Skeletal muscle cell (primary cell): ENCODE measurements at regions not wholly inside any gene's neighbourhood (a gene's known extent, or its start where the extent isn't known, plus 50 kb on each side); places are given as distances from the start of the nearest gene placed in this dataset.
"Not testable (repeated sequence)": the region's sequence is repeated elsewhere in the genome, so short reads cannot be mapped to it uniquely, and the experiment has no call there.

Experiments used
- DNase-seq: peaks from one replicate; pipeline ENCODE4 v3.0.0-alpha.2; 2010; ENCODE audit warnings: low read depth
- H3K4me3 ChIP-seq: 2 replicates; pipeline ENCODE4 v1.5.1; 2011; ENCODE audit warnings: low read depth, mild to moderate bottlenecking, control low read depth, low read length, moderate library complexity

- no peak overlapping the region for H3K4me3 ChIP-seq
- DNase-seq: no peak
These were observed 463.2 kb upstream of the PIK3R1 start for GRCh38 chr5:67752357-67752708.

DNA sequence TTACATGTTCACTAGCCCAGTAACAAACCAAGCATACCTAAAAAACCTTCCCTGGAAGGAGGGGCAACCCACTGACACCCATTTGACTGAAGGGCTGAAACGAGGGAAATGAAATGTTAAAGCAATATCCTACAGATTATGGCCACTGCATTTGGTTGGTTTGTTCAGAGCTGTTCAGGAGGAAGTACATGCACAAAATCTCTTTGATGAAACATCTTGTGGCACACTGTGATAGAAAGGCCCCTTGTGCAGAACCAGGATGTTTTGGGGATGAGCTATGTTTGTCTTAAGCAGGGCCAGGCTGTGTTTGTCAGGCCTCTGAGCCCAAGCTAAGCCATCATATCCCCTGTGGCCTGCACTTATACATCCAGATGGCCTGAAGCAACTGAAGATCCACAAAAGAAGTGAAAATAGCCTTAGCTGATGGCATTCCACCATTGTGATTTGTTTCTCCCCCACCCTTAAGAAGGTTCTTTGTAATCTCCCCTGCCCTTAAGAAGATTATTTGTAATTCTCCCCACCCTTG, 467.3 kb upstream of the PIK3R1 start:
- no peak for DNase-seq

DNA sequence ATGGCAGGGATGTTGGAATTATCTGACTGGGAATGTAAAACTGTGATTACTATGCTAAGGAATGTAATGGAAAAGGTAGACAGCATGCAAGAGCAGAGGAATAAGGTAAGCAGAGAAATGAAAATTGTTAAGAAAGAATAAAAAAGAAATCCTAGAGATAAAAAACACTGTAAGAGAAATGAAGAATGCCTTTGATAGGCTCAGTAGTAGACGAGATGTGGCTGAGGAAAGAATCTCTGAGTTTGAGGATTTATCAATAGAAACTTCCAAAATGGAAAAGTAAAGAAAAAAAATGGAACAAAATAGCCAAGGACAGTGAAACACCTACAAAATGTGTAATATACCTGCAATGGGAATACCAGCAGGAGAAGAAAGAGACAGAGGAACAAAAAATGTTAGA, 468.5 kb upstream of the PIK3R1 start:
- no peak for DNase-seq
- H3K4me3 ChIP-seq: no peak overlapping the region

More for the DNA sequence above, 467.3 kb upstream of the PIK3R1 start:
- no peak overlapping the region for H3K4me3 ChIP-seq

DNA sequence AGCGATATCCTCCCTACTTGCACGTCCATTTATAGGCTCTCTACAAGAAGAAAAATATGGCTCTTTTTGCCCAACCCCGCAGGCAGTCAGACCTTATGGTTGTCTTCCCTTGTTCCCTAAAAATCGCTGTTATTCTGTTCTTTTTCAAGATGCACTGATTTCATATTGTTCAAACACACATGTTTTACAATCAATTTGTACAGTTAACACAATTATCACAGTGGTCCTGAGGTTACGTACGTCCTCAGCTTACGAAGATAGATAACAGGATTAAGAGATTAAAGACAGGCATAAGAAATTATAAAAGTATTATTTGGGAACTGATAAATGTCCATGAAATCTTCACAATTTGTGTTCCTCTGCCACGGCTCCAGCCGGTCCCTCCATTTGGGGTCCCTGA, 468.9 kb upstream of the PIK3R1 start:
- not testable (repeated sequence) for H3K4me3 ChIP-seq, DNase-seq

- no peak for DNase-seq
- H3K4me3 ChIP-seq: no peak overlapping the region
These were observed 469.5 kb upstream of the PIK3R1 start for GRCh38 chr5:67746103-67746502.

DNA sequence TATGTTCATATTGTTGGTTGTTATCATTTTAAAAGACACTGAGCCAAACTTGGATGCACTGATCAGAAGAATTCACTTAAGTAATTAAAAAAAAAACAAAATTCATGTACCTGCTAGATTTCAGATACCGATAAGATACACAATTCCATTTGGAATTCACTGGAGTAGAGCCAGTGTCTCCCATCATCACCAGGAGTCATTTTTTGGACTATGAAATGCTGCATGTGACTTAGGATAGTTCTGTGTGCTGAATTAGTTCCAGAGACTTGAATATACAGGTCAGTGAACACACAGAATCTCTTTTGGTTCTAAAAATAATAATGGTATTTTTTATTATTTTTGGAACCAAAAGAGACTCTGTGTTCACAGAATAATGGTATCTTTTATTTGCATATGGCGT, 482.6 kb upstream of the PIK3R1 start:
- DNase-seq: no peak
- no peak overlapping the region for H3K4me3 ChIP-seq

- no peak for DNase-seq
- H3K4me3 ChIP-seq: no peak overlapping the region
These were observed 483.1 kb upstream of the PIK3R1 start for GRCh38 chr5:67732471-67732870.

GRCh38 chr5:67731886-67732285, 483.7 kb upstream of the PIK3R1 start:
- DNase-seq: no peak
- H3K4me3 ChIP-seq: no peak overlapping the region

DNA sequence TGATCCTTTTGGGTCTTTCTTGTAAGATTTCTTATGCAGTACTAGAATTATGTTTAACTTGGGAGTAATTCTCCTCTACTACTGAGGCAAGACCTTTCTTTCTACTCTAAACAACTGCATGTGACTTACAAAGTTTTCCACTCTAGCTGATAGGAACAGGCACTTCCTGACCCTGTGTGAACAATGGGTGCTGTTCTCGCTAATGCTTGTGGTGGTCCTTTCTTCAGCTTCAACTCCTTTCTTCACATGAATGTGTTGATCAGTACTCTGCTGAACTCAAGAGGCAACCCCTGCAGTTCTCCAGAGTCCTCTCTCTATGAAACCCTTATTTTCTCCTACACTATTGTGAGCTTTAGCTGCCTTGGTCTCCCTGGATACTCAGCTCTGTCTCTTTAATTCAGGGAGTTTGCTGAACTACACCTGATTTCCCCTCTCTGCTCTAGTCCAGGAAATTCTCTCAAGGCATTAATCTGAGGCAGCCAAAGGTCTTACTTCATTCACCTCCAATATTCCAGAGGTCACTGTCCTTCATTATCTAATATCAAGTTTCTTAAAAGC, 484.6 kb upstream of the PIK3R1 start:
- no peak overlapping the region for H3K4me3 ChIP-seq
- DNase-seq: no peak

GRCh38 chr5:67728326-67728890, 487.1 kb upstream of the PIK3R1 start:
- H3K4me3 ChIP-seq: no peak overlapping the region
- no peak for DNase-seq

- H3K4me3 ChIP-seq: no peak overlapping the region
- no peak for DNase-seq
These were observed 490.0 kb upstream of the PIK3R1 start for GRCh38 chr5:67725604-67726003.

DNA sequence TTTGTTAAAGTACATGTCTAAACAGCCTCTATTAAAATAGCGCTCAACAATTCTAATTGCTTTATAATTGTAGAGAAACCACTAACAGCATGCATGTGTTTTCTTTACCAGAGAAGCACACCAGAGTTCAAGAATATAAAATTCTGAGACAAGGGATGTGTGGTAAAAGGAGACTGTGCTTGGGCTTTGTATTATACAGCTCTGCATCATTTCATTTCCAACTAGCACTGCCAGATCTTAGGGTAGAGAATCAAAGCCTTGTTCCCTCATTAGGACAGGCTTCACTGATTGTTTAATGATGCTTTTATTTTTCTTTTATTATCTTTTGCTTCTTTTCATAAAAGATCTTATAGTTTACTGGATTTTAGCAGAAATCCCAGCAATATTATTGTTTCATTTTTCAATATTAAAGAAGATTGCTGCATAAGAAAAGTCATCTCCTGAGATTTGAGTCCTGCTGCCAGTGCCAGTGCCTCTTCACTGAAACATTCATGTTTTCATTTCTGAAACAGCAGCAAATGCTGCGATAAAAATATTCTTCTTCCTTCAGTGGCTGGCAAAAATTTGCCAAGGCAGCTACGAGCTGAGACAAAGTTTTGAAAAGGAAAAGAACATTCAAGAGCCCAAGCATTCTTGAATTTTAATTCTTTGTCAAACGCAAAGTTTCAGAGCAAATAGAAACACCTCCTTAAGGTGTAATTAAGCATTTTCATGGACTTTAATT, 491.0 kb upstream of the PIK3R1 start:
- DNase-seq: no peak
- H3K4me3 ChIP-seq: no peak overlapping the region

- H3K4me3 ChIP-seq: no peak overlapping the region
- no peak for DNase-seq
These were observed 491.7 kb upstream of the PIK3R1 start for GRCh38 chr5:67723873-67724272.

DNA sequence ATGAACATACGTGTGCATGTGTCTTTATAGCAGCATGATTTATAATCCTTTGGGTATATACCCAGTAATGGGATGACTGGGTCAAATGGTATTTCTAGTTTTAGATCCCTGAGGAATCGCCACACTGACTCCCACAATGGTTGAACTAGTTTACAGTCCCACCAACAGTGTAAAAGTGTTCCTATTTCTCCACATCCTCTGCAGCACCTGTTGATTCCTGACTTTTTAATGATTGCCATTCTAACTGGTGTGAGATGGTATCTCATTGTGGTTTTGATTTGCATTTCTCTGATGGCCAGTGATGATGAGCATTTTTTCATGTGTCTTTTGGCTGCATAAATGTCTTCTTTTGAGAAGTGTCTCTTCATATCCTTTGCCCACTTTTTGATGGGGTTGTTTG, 493.0 kb upstream of the PIK3R1 start:
- H3K4me3 ChIP-seq, DNase-seq: not testable (repeated sequence)

DNA sequence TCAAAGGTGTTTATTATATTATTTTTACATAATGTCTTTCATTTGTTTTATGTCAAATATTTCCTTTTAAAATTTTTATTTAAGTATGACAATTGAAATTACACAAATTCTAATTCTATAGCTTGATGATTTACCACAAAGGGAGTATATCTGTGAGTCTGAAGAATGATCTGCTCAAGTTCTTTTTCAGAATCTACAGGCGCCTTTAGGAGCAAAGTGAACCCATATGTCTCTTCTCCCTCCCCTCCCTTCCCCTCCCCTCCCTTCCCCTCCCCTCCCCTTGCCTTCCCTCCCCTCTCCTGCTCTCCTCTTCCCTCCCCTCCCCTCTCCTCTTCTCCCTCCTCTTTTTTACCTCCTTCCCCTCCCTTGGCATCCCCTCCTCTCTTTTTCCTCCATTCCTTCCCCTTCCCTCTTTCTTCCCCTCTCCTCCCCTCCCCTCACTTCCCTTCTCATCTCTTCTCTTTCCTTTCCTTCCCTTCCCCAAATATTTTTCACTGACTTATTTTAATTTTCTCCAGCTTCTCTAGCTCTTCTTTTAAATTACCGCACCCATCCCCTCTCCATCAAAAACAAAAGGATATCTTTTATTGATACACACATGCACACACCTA, 495.3 kb upstream of the PIK3R1 start:
- no peak for DNase-seq
- no peak overlapping the region for H3K4me3 ChIP-seq

GRCh38 chr5:67702008-67702407, 505.4 kb upstream of the CD180 start:
- no peak overlapping the region for H3K4me3 ChIP-seq
- DNase-seq: no peak

DNA sequence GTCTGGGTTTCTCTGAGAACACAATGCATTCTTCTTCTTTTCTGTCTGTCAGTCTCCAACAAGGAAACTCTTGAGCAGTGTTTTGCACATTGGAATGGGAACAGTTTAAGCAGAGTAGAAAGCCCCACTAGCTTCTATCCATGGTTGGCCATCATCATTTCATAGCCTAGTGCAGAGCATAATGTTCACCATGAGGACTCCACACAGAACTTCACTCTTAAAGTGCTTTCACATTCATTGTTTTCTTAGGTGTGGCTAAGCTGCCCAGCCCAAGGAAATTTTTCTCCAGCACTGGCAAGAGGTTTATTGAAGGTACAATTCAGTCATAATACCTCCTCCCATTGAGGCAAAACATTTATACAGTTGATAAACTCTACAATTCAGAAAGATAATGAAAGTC, 503.0 kb upstream of the CD180 start:
- no peak for DNase-seq
- no peak overlapping the region for H3K4me3 ChIP-seq

- DNase-seq: no peak
These were observed 499.8 kb upstream of the CD180 start for GRCh38 chr5:67696446-67696845.

GRCh38 chr5:67695369-67695768, 498.8 kb upstream of the CD180 start:
- no peak for DNase-seq

More at GRCh38 chr5:67696446-67696845, 499.8 kb upstream of the CD180 start:
- H3K4me3 ChIP-seq: no peak overlapping the region

GRCh38 chr5:67694810-67695191, 498.2 kb upstream of the CD180 start:
- H3K4me3 ChIP-seq: no peak overlapping the region
- DNase-seq: no peak

More at GRCh38 chr5:67695369-67695768, 498.8 kb upstream of the CD180 start:
- no peak overlapping the region for H3K4me3 ChIP-seq
